ENCODE measurements at regions not wholly inside any gene's neighbourhood (a gene's known extent, or its start where the extent isn't known, plus 50 kb on each side); places are given as distances from the start of the nearest gene placed in this dataset.

DNA sequence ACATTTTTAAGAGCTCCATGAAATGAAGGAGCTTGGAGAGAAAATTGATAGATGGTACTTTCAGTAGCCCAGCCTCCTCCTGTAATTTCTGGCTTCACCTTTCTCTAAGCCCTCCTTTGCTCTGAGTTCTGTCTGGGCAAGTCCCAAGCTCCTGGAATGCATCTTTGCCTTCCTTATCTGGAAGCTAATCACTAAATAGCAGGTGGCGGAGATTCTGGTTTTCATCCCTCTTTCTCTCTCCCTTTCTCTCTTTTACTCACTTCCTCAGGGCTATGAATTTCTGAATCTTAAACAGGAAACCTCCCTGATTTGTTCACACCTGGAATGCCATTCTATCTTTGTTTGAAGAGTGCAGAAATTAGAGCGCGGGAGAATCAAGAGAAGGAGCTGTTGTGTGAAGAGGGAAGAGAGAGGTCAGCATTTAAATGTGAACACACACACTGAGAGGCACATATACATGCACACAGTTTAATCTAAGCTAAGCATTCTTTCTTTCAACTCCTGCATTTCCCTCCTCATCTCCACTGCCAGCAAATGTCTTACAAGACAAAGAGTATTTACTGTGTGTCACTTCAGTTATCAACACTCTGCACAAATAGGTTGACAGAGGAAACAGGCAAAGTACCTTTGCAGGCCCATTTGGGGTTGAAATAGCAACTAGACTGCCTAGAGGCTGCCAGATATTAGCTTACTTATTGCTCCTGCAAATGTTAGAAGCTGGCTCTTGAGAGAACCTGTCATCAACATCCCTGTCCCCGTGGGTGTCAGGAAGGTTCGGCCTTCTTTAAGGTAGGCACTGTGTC, 199.4 kb upstream of the CAMK1G start:
- TF ChIP-seq, protein P1, sequence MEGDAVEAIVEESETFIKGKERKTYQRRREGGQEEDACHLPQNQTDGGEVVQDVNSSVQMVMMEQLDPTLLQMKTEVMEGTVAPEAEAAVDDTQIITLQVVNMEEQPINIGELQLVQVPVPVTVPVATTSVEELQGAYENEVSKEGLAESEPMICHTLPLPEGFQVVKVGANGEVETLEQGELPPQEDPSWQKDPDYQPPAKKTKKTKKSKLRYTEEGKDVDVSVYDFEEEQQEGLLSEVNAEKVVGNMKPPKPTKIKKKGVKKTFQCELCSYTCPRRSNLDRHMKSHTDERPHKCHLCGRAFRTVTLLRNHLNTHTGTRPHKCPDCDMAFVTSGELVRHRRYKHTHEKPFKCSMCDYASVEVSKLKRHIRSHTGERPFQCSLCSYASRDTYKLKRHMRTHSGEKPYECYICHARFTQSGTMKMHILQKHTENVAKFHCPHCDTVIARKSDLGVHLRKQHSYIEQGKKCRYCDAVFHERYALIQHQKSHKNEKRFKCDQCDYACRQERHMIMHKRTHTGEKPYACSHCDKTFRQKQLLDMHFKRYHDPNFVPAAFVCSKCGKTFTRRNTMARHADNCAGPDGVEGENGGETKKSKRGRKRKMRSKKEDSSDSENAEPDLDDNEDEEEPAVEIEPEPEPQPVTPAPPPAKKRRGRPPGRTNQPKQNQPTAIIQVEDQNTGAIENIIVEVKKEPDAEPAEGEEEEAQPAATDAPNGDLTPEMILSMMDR (IDR thresholded peaks at IDR 0.05), result no peak
- TF ChIP-seq POLR2AphosphoS5 (IDR thresholded peaks at IDR 0.05), result no peak
- no peak for TF ChIP-seq POLR2A (IDR thresholded peaks at IDR 0.05)
- no peak for TF ChIP-seq EP300 (IDR thresholded peaks at IDR 0.05; ENCODE audit: low read depth)
